ENCODE measurements at regions not wholly inside any gene's neighbourhood (a gene's known extent, or its start where the extent isn't known, plus 50 kb on each side); places are given as distances from the start of the nearest gene placed in this dataset.

GRCh38 chr2:71813315-71813714, 334.3 kb downstream of the CYP26B1 start:
- Histone ChIP-seq H3K36me3 (ENCODE audit: control insufficient read depth in 1 of 2, insufficient read depth in 2 of 2, low read depth in 1 of 2, low read length in 2 of 2) (no peaks in the 10 kb centered on the region), H3K4me1 (ENCODE audit: control insufficient read depth, insufficient read depth, low read depth, low read length) (no peaks in the 10 kb centered on the region), H2BK15ac (ENCODE audit: low read depth, poor library complexity, severe bottlenecking) (no peak overlapping the region), H4K8ac (ENCODE audit: low read length) (no peak overlapping the region), H2BK5ac (ENCODE audit: low read depth, low read length, poor library complexity, severe bottlenecking) (no peak overlapping the region), H4K91ac (ENCODE audit: low read length) (no peak overlapping the region), H3K9me3 (ENCODE audit: control insufficient read depth, low read length) (no peaks in the 10 kb centered on the region), H2AFZ (ENCODE audit: low read depth, low read length) (no peak overlapping the region), H3K9ac (ENCODE audit: low read length) (no peak overlapping the region), H3K79me1 (replicated peaks; ENCODE audit: low read length, poor library complexity, severe bottlenecking) (no peaks in the 10 kb centered on the region), H3K27ac (ENCODE audit: low read length, poor library complexity, severe bottlenecking) (no peak overlapping the region), H3K18ac (ENCODE audit: low read depth in 1 of 2, low read length in 2 of 2) (no peak overlapping the region), H2BK12ac (ENCODE audit: low read length in 2 of 2) (no peak overlapping the region), H2AK5ac (ENCODE audit: low read length, severe bottlenecking) (no peak overlapping the region), H3K23ac (ENCODE audit: low read length in 2 of 2) (no peak overlapping the region), H3K4me3 (ENCODE audit: insufficient read depth in 1 of 2, low read depth in 1 of 2, low read length in 2 of 2) (no peak overlapping the region), H3K4me2 (ENCODE audit: low read length, poor library complexity, severe bottlenecking) (no peak overlapping the region), H3K4ac (ENCODE audit: low read depth in 1 of 2, low read length in 2 of 2) (no peak overlapping the region), H2BK120ac (ENCODE audit: low read depth, low read length) (no peak overlapping the region), H3K14ac (ENCODE audit: low read length in 2 of 2) (peak overlapping the region in 1 of 2 experiments; percentile 31), H3K27me3 (ENCODE audit: control insufficient read depth in 1 of 2, insufficient read depth in 1 of 2, low read length in 2 of 2) (peaks cover 4 to 19% of the 10 kb centered on the region in 2 experiments)
- DNase-seq = no peak
- 67% methylated on average over 3 of the region's 4 CpGs for WGBS

GRCh38 chr2:71812736-71813135, 334.9 kb downstream of the CYP26B1 start:
- DNase-seq = no peak
- Histone ChIP-seq H3K27me3 (ENCODE audit: control insufficient read depth in 1 of 2, insufficient read depth in 1 of 2, low read length in 2 of 2) (peaks cover 4 to 19% of the 10 kb centered on the region in 2 experiments), H3K14ac (ENCODE audit: low read length in 2 of 2) (no peak overlapping the region), H3K9ac (ENCODE audit: low read length) (no peak overlapping the region), H4K91ac (ENCODE audit: low read length) (no peak overlapping the region), H3K4ac (ENCODE audit: low read depth in 1 of 2, low read length in 2 of 2) (no peak overlapping the region), H2BK120ac (ENCODE audit: low read depth, low read length) (no peak overlapping the region), H3K18ac (ENCODE audit: low read depth in 1 of 2, low read length in 2 of 2) (no peak overlapping the region), H3K79me1 (replicated peaks; ENCODE audit: low read length, poor library complexity, severe bottlenecking) (no peaks in the 10 kb centered on the region), H2BK15ac (ENCODE audit: low read depth, poor library complexity, severe bottlenecking) (no peak overlapping the region), H3K36me3 (ENCODE audit: control insufficient read depth in 1 of 2, insufficient read depth in 2 of 2, low read depth in 1 of 2, low read length in 2 of 2) (no peaks in the 10 kb centered on the region), H3K23ac (ENCODE audit: low read length in 2 of 2) (no peak overlapping the region), H2AK5ac (ENCODE audit: low read length, severe bottlenecking) (no peak overlapping the region), H2AFZ (ENCODE audit: low read depth, low read length) (no peak overlapping the region), H3K4me3 (ENCODE audit: insufficient read depth in 1 of 2, low read depth in 1 of 2, low read length in 2 of 2) (no peak overlapping the region), H3K27ac (ENCODE audit: low read length, poor library complexity, severe bottlenecking) (no peak overlapping the region), H3K9me3 (ENCODE audit: control insufficient read depth, low read length) (no peaks in the 10 kb centered on the region), H4K8ac (ENCODE audit: low read length) (no peak overlapping the region), H2BK12ac (ENCODE audit: low read length in 2 of 2) (no peak overlapping the region), H2BK5ac (ENCODE audit: low read depth, low read length, poor library complexity, severe bottlenecking) (no peak overlapping the region), H3K4me2 (ENCODE audit: low read length, poor library complexity, severe bottlenecking) (no peak overlapping the region), H3K4me1 (ENCODE audit: control insufficient read depth, insufficient read depth, low read depth, low read length) (no peaks in the 10 kb centered on the region)
- 100% methylated on average over 2 of the region's 2 CpGs for WGBS

- no peak overlapping the region for H4K91ac ChIP-seq (ENCODE audit: low read length)
- no peak for DNase-seq
- H3K4me1 ChIP-seq (ENCODE audit: control insufficient read depth, insufficient read depth, low read depth, low read length) = no peaks in the 10 kb centered on the region
- H3K4me2 ChIP-seq (ENCODE audit: low read length, poor library complexity, severe bottlenecking) = no peak overlapping the region
- H3K9me3 ChIP-seq (ENCODE audit: control insufficient read depth, low read length) = no peaks in the 10 kb centered on the region
- no peak overlapping the region for H2BK15ac ChIP-seq (ENCODE audit: low read depth, poor library complexity, severe bottlenecking)
- no peak overlapping the region for H3K18ac ChIP-seq (ENCODE audit: low read depth in 1 of 2, low read length in 2 of 2)
- H3K23ac ChIP-seq (ENCODE audit: low read length in 2 of 2) = no peak overlapping the region
- H3K27me3 ChIP-seq (ENCODE audit: control insufficient read depth in 1 of 2, insufficient read depth in 1 of 2, low read length in 2 of 2) = peaks cover 4 to 19% of the 10 kb centered on the region in 2 experiments
- H2BK120ac ChIP-seq (ENCODE audit: low read depth, low read length) = no peak overlapping the region
- no peak overlapping the region for H4K8ac ChIP-seq (ENCODE audit: low read length)
- no peak overlapping the region for H3K4me3 ChIP-seq (ENCODE audit: insufficient read depth in 1 of 2, low read depth in 1 of 2, low read length in 2 of 2)
- H3K36me3 ChIP-seq (ENCODE audit: control insufficient read depth in 1 of 2, insufficient read depth in 2 of 2, low read depth in 1 of 2, low read length in 2 of 2) = no peaks in the 10 kb centered on the region
- no peak overlapping the region for H3K14ac ChIP-seq (ENCODE audit: low read length in 2 of 2)
- H3K27ac ChIP-seq (ENCODE audit: low read length, poor library complexity, severe bottlenecking) = no peak overlapping the region
- 80% methylated on average over 4 of the region's 4 CpGs for WGBS
- H2BK12ac ChIP-seq (ENCODE audit: low read length in 2 of 2) = no peak overlapping the region
- no peaks in the 10 kb centered on the region for H3K79me1 ChIP-seq (replicated peaks; ENCODE audit: low read length, poor library complexity, severe bottlenecking)
- no peak overlapping the region for H2AK5ac ChIP-seq (ENCODE audit: low read length, severe bottlenecking)
- H2BK5ac ChIP-seq (ENCODE audit: low read depth, low read length, poor library complexity, severe bottlenecking) = no peak overlapping the region
- no peak overlapping the region for H2AFZ ChIP-seq (ENCODE audit: low read depth, low read length)
- no peak overlapping the region for H3K9ac ChIP-seq (ENCODE audit: low read length)
- no peak overlapping the region for H3K4ac ChIP-seq (ENCODE audit: low read depth in 1 of 2, low read length in 2 of 2)
Measured at GRCh38 chr2:71811726-71812125, 335.9 kb downstream of the CYP26B1 start.

DNA sequence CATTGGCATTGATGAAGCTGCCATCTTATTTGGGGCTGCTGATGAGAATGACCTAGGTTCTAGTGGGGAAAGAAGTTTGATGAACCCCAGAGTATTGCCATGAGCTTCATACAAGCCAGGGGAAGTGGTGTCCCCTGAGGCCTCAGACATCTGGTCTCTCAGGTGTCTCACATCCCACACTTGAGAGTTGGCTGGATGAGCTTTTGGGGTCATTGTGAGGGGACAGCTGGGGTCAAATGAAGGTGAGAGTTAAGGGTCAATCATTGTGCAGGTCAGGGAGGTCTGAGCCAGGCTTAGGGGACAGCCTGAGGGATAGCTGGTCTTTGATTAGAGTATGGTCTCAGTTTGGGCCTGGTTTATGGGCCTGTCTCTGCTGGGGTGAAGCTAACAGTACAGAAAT, 336.5 kb downstream of the CYP26B1 start:
- H2BK120ac ChIP-seq (ENCODE audit: low read depth, low read length) = no peak overlapping the region
- H3K9ac ChIP-seq (ENCODE audit: low read length) = no peak overlapping the region
- H2BK5ac ChIP-seq (ENCODE audit: low read depth, low read length, poor library complexity, severe bottlenecking) = no peak overlapping the region
- no peak overlapping the region for H2AK5ac ChIP-seq (ENCODE audit: low read length, severe bottlenecking)
- H3K4me1 ChIP-seq (ENCODE audit: control insufficient read depth, insufficient read depth, low read depth, low read length) = no peaks in the 10 kb centered on the region
- H3K4me3 ChIP-seq (ENCODE audit: insufficient read depth in 1 of 2, low read depth in 1 of 2, low read length in 2 of 2) = no peak overlapping the region
- H4K8ac ChIP-seq (ENCODE audit: low read length) = no peak overlapping the region
- H3K18ac ChIP-seq (ENCODE audit: low read depth in 1 of 2, low read length in 2 of 2) = no peak overlapping the region
- H3K4me2 ChIP-seq (ENCODE audit: low read length, poor library complexity, severe bottlenecking) = no peak overlapping the region
- no peak overlapping the region for H3K23ac ChIP-seq (ENCODE audit: low read length in 2 of 2)
- H3K27ac ChIP-seq (ENCODE audit: low read length, poor library complexity, severe bottlenecking) = no peak overlapping the region
- no peak for DNase-seq
- no peak overlapping the region for H3K14ac ChIP-seq (ENCODE audit: low read length in 2 of 2)
- H3K27me3 ChIP-seq (ENCODE audit: control insufficient read depth in 1 of 2, insufficient read depth in 1 of 2, low read length in 2 of 2) = peaks cover 4 to 19% of the 10 kb centered on the region in 2 experiments
- no peaks in the 10 kb centered on the region for H3K9me3 ChIP-seq (ENCODE audit: control insufficient read depth, low read length)
- H3K4ac ChIP-seq (ENCODE audit: low read depth in 1 of 2, low read length in 2 of 2) = no peak overlapping the region
- no peak overlapping the region for H2BK15ac ChIP-seq (ENCODE audit: low read depth, poor library complexity, severe bottlenecking)
- no peaks in the 10 kb centered on the region for H3K36me3 ChIP-seq (ENCODE audit: control insufficient read depth in 1 of 2, insufficient read depth in 2 of 2, low read depth in 1 of 2, low read length in 2 of 2)
- H4K91ac ChIP-seq (ENCODE audit: low read length) = no peak overlapping the region
- H2AFZ ChIP-seq (ENCODE audit: low read depth, low read length) = no peak overlapping the region
- H2BK12ac ChIP-seq (ENCODE audit: low read length in 2 of 2) = no peak overlapping the region
- H3K79me1 ChIP-seq (replicated peaks; ENCODE audit: low read length, poor library complexity, severe bottlenecking) = no peaks in the 10 kb centered on the region

Measured in mesenchymal stem cell (in vitro differentiated cells and primary cell).